Cerebellar nuclear complex (tissue), 1 donor: ENCODE measurements at regions not wholly inside any gene's neighbourhood (a gene's known extent, or its start where the extent isn't known, plus 50 kb on each side); places are given as distances from the start of the nearest gene placed in this dataset.
"Not testable (repeated sequence)": the region's sequence is repeated elsewhere in the genome, so short reads cannot be mapped to it uniquely, and the experiment has no call there.

Experiments
- DNase-seq, 2 experiments: peaks; one replicate each; lab custom pipeline; 2025; lab: John Stamatoyannopoulos, UW

DNA sequence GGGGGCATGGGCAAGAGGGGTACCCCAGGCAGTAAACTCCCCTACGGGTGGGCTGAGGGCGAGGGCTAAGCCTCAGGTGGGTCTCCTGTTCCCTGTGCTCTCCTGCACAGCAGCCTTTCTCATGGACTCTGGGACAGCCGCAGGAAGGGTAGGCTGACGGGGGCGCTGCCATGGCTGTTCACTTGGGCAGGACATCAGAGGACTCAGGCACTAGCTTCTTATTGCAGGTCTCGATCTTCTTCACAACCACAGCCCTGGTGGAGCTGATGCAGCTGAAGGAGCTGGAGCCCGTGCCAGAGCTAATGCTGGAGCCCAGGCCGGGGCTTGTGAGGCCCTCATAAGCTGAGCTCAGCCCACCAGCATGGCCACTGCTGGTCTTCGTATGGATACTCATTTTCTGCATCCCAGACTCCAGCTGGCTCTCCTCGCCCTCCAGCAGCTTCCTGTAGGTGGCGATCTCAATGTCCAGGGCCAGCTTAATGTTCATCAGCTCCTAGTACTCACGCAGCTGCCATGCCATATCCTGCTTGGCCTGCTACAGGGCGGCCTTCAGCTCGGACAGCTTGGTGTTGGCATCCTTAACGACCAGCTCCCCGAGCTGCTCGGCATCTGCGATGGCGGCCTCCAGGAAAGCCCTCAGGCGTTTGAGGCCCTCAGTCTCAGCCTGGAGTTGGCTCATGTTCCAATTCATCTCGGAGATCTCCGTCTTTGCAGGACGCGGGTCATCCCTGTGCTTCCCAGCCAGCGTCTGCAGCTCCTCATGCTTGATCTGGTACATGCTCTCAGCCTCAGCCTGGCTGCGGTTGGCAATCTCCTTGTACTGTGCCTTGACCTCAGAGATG is 359.8 kb upstream of the SETBP1 start:
- no peak for DNase-seq

DNA sequence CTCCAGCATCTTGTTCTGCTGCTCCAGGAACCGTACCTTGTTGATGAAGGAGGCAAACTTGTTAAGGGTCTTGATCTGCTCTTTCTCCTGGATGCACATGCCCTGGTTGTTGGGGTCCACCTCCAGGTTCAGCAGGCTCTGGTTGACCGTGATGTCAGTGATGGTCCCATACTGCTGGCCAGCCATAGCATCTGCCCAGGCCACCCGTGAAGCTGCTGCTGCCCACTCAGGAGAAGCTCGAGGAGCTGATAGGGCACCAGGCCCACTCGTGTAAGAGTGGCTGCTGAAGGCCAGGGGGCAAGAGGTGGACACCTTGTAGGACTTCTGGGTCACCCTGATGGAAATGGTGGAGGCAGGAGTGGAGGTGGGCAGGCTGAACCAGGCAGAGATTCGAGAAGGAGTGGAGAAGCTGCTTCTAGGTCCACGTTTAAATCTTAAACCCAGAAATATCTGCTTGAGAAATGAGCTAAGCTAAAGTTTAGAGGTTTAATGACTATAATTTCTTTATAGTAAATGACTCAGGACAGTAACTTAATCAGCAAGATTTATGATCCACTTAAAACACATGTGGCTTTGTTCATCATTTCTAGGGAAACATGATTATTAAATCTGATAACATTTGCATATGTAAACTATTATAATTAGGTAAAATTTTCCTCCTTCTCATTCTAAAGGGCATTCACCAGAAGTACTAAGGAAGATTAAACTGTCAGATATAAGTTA is 358.7 kb upstream of the SETBP1 start:
- DNase-seq = no peak

DNA sequence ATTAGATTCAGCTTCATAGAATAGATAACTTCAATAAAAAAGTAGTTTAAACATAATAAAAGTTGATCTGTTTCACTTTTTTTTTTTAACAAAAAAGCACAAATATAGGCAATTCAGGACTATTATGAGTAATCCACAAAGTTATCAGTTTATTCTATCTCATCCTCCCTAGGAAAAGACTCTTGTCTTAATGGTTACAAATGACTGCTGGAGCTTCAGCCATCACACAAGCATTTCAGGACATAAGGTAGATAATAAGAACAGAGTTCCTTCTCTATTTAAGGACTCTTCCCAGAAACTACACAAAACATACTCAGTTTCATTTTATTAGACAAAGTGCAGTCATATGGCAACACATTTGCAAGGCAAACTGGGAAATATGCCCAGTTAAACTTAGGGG is 357.6 kb upstream of the SETBP1 start:
- DNase-seq = no peak

DNA sequence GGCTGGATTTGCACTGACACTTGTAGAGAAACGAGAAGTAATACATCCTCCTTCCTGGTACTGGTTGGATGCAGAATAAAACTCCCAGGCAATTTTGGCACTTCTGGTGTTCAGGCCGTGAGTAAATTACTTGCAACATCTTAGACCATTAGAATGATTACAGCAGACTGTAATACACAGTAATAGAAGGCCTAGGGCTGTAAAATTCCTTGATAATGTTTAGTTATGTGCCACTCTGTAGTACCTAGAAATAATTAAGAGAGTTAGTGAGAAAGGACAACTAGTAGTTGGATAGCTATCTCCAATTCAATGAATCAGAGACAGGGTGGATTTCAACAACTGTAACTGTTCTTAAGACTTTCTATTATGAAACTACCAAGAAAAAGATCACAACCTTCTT is 356.3 kb upstream of the SETBP1 start:
- no peak for DNase-seq

DNA sequence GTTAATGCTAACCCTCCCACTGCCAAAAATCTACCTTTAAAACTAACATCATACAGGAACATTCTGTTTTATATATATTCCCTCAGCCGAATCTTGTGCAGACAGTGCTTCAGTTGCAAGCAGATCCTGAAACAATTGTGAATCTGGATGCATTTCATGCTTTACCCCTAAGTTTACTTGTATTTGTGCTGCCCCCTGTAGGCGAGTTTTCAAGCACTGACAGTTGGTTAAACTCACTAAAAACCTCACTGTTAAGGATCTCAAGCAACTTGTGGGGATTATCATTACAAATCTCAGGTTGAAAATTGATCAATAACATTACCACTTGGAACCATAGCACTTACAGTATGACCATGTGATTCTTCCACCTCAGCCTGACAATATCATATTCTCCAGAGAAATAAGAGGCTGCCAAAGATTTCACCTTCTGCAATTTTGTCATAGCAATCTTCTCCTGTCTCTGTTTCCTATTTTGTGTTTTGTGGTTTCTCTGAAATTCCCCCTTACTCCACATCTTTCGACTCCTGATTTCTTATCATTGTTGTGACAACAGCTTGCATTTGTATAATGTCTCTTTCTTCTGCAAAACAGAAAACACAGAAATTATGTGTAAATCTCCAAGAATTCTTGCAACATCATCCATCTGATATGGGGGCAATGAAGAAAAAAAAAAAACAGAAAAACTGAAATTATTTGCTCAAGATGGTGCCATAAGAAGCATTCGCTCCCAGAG is 354.6 kb upstream of the SETBP1 start:
- DNase-seq = no peak

DNA sequence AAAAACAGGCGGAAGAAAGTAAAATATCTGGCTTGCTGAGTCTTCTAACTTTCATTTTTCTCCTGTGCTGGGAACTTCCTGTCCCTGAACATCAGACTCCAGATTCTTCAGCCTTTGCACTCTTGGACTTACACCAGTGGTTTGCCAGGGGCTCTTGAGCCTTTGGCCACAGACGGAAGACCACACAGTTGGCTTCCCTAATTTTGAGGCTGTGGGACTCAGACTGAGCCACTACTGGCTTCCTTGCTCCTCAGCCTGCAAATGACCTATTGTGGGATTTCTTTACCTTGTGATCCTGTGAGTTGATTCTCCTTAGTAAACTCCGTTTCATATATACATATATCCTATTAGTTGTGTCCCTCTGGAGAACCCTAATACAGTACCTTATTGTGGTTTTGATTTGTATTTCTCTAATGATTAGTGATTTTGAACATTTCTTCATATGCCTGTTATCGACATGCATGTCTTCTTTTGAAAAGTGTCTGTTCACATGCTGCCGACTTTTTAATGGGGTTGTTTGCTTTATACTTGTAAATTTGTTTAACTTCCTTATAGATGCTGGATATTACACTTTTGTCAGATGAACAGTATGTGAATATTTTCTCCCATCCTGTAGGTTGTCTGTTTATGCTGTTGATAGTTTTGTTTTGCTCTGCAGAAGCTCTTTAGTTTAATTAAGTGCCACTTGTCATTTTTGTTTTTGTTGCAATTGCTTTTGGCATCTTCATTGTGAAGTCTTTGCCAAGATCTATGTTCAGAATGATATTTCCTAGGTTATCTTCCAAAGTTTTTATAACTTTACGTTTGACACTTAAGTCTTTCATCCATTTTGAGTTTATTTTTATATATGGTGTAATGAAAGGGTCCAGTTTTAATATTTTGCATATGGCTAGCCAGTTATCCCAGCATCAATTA is 348.8 kb upstream of the SETBP1 start:
- no peak for DNase-seq

DNA sequence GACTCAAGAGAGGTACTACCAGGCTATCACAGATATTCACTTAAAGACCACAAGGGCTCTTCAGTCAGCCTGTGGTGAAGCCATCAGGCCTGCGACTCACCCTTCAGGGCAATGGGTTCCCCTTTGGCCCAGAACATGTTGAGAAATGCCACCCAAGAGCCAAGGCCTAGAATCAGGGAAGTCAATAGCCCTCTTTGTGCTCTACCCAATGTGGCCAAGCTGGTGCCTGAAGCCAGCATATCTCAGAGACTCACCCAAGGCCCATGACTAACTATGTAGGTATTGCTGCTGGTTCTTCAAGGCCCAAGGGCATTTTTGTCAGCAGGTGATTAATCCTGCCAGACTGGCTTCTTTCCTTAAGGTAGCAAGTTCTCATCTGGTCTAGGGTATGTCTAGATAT is 338.9 kb upstream of the SETBP1 start:
- no peak for DNase-seq

DNA sequence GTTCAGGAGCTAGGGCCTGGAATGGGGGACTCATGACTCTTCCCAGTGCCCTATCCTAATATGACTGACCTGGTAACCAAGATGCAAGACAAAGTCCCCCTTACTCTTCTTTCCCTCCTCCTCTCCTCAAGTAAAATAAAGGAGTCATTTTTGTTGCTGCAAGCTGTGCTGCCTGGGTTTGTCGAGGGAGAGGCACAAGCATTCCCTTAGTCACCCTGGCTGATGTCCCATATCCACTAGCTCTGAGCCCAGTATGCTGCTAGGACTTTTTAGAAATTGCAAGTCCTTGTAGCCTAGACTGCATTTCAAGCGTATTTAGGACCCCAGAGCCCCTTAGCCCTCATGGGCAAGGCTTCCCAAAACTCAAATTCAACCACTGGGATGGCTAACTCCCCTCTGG is 338.5 kb upstream of the SETBP1 start:
- DNase-seq = no peak

DNA sequence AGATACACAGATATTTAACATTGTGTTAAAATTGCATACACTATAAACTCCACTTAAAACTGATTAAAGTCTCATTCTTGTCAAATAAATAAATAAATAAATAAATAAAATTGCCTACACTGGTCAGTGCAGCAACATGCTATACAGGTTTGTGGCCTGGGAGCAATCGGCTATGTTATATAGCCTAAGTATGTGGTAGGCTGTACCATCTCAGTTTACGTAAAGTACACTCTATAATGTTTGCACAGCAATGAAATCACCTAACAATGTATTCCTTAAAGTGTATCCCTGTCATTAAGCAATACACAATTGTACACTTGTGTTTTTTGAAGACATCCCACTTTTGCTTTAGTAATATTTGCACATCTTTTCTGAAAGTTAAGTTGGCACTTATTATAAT is 337.7 kb upstream of the SETBP1 start:
- no peak for DNase-seq

DNA sequence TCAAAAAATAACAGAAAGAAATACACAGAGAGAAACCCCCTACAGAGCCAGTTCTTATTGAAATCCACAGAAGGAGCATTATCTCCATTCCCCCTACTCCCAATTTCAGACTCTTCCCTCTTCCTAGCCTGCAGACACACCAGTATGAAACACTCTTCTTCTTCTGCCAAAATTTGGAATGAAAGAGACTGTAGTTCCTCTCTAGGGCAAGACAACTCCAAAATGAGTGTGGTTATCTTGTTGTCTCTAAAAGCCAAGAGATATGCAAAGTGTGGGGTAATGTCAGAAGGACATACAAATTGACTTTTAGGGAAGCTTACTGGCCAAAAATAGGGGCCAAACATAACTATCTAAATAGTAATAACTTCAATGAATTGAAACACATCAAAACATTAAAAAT is 337.1 kb upstream of the SETBP1 start:
- DNase-seq = no peak

DNA sequence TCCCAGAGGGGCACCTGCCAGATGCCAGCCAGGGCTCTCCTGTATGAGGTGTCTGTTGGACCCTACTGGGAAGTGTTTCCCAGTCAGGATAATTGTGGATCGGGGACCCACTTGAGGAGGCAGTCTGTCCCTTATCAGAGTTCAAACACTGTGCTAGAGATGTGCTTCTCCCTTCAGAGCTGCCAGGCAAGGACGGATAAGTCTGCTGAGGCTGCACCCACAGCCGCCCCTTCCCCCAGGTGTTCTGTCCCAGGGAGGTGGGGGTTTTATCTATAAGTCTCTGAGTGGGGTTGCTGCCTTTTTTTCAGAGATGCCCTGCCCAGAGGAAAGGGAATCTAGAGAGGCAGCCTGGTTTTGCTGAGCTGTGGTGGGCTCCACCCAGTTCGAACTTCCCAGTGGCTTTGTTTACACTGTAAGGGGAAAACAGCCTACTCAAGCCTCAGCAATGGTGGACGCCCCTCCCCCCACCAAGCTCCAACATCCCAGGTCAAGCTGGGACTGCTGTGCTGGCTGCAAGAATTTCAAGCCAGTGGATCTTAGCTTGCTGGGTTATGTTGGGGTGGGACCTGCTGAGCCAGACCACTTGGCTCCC is 324.0 kb upstream of the SETBP1 start:
- DNase-seq = no peak

DNA sequence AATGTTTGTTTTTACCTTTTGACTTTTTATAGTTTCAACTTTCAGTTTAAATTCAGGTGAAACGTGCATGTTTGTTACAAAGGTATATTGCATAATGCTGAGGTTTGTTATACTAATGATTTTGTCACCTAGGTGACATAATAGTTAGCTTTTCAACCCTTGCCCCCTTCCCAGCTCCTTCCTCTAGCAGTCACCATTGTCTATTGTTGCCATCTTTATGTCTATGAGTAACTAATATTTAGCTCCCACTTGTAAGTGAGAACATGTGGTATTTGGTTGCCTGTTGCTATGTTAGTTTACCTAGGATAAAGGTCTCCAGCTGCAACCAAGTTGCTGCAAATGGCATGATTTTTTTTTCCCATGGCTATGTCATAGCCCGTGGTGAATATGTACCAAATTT is 322.3 kb upstream of the SETBP1 start:
- DNase-seq = no peak

DNA sequence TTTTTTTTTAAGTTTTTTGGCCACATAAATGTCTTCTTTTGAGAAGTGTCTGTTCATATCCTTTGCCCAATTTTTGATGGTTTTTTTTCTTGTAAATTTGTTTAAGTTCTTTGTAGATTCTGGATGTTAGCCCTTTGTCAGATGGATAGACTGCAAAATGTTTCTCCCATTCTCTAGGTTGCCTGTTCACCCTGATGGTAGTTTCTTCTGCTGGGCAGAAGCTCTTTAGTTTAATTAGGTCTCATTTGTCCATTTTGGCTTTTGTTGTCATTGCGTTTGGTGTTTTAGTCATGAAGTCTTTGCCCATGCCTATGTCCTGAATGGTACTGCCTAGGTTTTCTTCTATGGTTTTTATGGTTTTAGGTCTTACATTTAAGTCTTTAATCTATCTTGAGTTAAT is 320.9 kb upstream of the SETBP1 start:
- not testable (repeated sequence) for DNase-seq

DNA sequence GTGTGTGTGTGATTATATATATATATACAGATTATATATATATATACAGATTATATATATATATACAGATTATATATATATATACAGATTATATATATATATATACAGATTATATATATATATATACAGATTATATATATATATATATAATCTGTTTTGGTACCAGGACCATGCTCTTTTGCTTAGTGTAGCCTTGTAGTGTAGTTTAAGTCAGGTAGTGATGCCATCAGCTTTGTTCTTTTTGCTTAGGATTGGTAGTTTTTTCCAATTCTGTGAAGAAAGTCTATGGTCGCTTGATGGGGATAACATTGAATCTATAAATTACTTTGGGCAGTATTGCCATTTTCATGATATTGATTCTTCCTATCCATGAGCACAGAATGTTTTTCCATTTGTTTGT is 318.5 kb upstream of the SETBP1 start:
- DNase-seq = not testable (repeated sequence)

DNA sequence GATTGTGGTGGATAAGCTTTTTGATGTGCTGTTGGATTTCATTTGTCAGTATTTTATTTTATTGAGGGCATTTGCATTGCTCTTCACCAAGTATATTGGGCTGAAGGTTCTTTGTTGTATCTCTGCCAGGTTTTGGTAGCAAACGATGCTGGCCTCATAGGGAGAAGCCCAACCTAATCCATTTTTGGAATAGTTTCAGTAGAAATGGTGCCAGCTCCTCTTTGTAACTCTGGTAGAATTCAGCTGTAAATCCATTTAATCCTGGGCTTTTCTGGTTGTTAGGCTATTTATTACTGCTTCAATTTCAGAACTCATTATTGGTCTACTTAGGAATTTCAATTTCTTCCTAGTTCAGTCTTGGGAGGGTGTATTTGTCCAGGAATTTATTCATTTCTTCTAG is 309.8 kb upstream of the SETBP1 start:
- no peak for DNase-seq

DNA sequence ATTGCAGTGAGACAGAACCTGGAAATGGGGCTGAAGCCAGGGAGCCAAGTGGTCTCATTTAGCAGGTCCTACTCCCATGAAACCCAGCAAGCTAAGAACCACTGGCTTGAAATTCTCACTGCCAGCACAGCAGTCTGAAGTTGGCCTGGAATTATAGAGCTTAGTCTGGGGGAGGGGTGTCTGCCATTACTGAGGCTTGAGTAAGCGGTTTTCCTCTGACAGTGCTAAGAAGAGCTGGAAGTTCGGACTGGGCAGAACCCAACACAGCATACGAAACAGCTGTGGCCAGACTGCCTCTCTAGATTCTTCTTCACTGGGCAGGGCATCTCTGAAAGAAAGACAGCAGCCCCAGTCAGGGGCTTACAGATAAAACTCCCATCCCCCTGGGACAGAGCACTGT is 305.7 kb upstream of the SETBP1 start:
- DNase-seq = no peak

DNA sequence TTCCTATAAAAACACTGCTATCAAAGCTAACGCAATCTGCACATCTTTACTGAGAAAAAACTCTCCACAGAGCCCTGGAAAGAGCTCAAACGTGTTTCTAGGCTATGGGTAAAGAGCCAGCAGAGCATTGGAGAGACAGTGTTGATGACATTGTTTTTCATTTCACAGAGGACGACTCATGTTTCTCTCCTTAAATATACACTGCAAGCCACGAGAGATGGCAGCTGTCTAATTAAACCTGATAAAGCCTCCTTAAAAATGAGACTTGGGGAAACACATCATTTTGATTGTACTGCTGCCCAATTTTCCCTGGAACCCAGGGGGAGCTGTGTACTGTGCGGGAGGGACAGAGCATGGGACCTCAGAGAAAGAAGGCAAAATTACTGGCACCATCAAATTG is 294.3 kb upstream of the SETBP1 start:
- no peak for DNase-seq

DNA sequence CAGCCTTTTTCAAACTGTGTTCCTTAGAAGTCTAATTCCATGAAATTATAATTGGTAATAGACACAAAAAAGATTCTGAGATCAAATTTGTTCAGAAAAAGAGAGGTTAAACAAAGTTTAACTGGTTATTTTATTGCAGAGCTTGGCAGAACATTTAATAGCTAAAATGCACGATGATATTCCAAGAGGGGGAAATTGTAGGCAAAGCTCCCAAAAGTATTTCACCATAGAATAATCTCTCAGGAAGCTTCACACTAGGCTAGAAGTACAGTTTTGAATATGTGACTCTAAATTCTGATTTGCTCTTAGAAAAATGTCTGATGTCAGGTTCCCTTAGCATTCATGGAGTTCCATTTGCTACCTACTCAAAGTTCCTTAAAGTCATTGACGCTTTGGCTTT is 292.4 kb upstream of the SETBP1 start:
- DNase-seq = no peak

DNA sequence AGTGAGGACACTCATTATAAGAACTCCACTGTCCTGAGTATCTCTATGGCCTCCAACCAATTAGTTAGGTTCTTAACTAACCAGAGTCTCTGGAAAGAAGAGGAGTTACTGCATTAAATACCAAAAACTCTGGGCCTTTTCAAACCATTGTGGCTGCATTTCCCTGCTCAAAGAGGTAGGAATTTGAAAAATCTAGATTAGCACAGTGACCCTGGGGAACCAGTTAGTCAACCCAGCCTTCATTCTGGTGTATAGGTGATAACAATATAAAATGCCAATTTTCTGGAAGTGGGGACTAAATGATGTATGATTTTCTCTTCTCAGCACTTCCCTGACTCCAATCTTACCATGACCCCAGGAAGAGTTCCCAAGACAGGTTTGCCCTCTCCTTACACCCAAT is 287.8 kb upstream of the SETBP1 start:
- no peak for DNase-seq

DNA sequence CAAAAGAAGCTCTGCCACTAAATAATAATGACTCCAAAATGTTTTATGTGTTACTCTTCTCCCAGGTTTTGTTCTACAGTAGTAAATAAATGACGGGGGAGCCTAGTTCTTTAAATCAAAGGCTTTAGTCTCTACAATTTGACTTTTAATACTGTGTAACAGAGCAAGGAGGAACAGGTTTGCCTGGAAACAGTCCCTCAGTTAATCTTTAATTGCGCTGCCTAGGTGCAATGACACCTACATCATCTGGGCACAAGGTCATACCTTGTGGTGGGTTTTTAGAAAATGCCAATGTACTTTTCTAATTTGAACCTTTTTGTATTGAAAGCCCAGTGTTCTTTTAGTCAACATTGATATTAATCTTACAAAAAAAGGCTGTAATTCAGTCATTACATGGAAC is 287.3 kb upstream of the SETBP1 start:
- no peak for DNase-seq

DNA sequence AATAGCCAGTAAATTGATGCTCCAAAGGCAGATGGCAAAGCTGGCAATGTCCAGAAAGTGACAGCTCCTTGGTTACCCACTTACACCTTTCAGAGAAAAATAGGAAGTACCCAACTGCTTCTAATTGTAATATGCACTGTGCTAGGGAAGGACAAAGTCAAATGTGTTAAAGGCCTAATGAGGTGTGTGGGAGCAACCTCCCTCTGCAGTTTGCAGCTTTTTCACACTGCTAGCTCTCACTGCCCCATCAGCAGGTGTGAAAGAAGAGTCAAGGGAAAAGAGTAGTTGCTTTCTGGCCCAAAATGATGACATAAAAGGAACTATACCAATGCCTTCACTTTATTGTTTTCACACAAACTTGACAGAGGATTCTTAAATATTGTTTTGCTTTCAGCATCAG is 284.1 kb upstream of the SETBP1 start:
- no peak for DNase-seq

DNA sequence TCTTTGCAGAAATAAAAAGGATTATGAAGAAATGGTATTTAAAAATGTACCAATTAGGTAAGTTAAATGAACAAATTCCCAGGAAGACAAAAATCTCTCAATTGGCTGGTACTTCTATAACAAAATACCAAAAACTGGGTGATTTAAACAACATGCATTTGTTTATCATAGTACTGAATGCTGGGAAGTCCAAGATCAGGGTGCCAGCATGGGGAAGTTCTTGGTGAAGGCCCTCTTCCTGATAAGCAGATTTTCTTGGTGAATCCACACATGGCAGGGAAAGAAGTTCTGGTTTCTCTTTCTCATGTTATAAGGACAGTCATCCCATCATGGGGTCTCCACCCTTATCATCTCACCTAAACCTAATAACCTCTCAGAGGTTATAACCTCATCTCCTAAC is 271.6 kb upstream of the SETBP1 start:
- no peak for DNase-seq
